ENCODE measurements at regions not wholly inside any gene's neighbourhood (a gene's known extent, or its start where the extent isn't known, plus 50 kb on each side); places are given as distances from the start of the nearest gene placed in this dataset.
"Not testable (repeated sequence)": the region's sequence is repeated elsewhere in the genome, so short reads cannot be mapped to it uniquely, and the experiment has no call there.

DNA sequence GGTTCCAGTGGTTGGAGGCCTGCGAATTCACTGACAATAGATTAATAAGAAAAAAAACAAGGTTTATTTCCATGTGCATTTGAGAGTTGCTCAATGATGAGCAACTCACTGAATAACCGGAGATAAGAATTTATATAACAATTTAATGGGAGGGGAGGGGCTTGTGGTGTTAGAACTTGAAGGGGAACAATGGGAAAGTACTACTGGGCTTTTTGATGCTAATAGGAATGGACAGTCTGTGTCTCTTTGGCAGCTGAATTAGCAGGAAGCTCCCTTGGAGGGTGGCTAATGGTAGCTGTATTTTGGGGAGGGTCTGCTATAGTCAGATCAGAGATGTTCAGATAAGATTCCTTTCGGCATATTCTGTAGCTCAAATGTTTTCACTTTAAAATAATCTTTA is 62.4 kb upstream of the GMDS start:
- DNase-seq (ENCODE audit: low spot score) = no peak

DNA sequence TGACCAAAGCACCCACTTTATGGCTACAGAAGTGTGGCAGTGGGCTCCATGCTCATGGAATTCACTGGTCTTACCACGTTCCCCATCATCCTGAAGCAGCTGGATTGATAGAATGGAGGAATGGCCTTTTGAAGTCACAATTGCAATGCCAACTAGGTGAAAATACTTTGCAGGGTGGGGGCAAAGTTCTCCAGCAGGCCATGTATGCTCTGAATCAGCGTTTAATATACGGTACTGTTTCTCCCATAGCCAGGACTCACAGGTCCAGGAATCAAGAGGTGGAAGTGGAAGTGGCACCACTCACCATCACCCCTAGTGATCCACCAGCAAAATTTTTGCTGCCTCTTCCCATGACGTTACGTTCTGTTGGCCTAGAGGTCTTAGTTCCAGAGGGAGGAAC is 60.5 kb upstream of the GMDS start:
- no peak for DNase-seq (ENCODE audit: low spot score)

DNA sequence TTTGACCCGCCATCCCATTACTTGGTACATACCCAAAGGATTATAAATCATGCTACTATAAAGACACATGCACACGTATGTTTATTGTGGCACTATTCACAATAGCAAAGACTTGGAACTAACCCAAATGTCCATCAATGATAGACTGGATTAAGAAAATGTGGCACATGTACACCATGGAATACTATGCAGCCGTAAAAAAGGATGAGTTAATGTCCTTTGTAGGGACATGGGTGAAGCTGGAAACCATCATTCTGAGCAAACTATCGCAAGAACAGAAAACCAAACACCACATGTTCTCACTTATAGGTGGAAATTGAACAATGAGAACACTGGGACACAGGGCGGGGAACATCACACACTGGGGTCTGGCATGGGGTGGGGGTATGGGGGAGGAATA is 57.1 kb upstream of the GMDS start:
- not testable (repeated sequence) for DNase-seq (ENCODE audit: low spot score)

DNA sequence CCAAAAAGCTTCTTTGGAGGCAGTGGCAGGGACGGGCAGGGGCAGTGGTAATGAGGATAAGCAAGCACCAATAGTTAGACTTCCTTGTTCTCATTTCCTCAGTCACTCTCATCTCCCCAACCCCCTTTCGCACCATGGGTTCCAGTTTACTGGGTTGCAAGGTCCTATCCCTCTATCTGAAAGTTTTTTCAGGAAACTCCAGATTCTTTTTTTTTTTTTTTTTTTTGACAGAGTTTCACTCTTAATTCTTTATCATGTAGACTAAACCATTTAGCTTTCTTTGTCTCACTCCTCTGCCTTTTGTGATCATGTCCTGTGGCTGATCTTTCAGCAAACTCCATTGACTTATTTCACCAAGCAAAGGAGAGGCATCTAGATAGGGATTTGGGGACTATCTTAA is 51.4 kb upstream of the GMDS start:
- DNase-seq (ENCODE audit: low spot score) = no peak
